BE2C (cell line): ENCODE measurements at regions not wholly inside any gene's neighbourhood (a gene's known extent, or its start where the extent isn't known, plus 50 kb on each side); places are given as distances from the start of the nearest gene placed in this dataset.

Source experiments
- DNase-seq: peaks from one replicate; pipeline ENCODE4 v3.0.0-alpha.2; 2020
- H3K27me3 ChIP-seq: fragments of 250-450 bp; sonication (Bioruptor Pico); 2 replicates; pipeline ENCODE4 v1.5.1; 2020; ENCODE audit warnings: mild to moderate bottlenecking
- H3K36me3 ChIP-seq: fragments of 250-450 bp; sonication (Bioruptor Pico); 2 replicates; pipeline ENCODE4 v1.5.1; 2020; ENCODE audit warnings: mild to moderate bottlenecking
- H3K4me1 ChIP-seq: fragments of 250-450 bp; sonication (Bioruptor Pico); 2 replicates; pipeline ENCODE4 v1.5.1; 2020
- H3K4me3 ChIP-seq: 2 replicates; pipeline ENCODE4 v1.5.1; 2011; ENCODE audit warnings: low read depth, low read length
- H3K9me3 ChIP-seq: fragments of 250-450 bp; sonication (Bioruptor Pico); 2 replicates; pipeline ENCODE4 v1.5.1; 2020
- TF ChIP-seq, protein P1 (sequence below): IDR thresholded peaks from 2 replicates; pipeline ENCODE4 v1.5.1; 2012; ENCODE audit warnings: mild to moderate bottlenecking, low read depth, low read length

DNA sequence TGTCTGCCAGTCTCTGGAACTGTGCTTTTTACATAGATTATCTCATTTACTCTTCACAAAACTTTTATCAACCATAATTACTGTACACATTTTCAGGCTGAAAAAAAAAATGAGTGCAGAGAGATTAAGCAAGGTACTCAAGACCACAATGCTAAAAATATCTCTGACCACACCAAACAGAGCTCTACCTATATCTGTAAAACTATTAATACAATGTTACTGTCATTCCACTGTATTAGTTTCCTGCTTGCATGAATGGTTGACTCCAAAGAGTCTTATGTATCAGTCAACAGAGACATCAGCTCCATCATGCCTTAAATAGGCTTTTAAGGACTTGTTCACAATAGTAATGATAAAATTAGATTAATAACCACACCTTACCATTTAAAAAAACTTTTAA lies 134.7 kb upstream of the CCDC150 start:
- TF ChIP-seq, protein P1, sequence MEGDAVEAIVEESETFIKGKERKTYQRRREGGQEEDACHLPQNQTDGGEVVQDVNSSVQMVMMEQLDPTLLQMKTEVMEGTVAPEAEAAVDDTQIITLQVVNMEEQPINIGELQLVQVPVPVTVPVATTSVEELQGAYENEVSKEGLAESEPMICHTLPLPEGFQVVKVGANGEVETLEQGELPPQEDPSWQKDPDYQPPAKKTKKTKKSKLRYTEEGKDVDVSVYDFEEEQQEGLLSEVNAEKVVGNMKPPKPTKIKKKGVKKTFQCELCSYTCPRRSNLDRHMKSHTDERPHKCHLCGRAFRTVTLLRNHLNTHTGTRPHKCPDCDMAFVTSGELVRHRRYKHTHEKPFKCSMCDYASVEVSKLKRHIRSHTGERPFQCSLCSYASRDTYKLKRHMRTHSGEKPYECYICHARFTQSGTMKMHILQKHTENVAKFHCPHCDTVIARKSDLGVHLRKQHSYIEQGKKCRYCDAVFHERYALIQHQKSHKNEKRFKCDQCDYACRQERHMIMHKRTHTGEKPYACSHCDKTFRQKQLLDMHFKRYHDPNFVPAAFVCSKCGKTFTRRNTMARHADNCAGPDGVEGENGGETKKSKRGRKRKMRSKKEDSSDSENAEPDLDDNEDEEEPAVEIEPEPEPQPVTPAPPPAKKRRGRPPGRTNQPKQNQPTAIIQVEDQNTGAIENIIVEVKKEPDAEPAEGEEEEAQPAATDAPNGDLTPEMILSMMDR, result no peak
- H3K4me1 ChIP-seq, result no peaks in the 10 kb centered on the region
- no peaks in the 10 kb centered on the region for H3K27me3 ChIP-seq
- H3K36me3 ChIP-seq, result no peaks in the 10 kb centered on the region
- no peak for DNase-seq
- H3K4me3 ChIP-seq, result no peak overlapping the region
- no peaks in the 10 kb centered on the region; the same call in 1 of the 2 replicates for H3K9me3 ChIP-seq

DNA sequence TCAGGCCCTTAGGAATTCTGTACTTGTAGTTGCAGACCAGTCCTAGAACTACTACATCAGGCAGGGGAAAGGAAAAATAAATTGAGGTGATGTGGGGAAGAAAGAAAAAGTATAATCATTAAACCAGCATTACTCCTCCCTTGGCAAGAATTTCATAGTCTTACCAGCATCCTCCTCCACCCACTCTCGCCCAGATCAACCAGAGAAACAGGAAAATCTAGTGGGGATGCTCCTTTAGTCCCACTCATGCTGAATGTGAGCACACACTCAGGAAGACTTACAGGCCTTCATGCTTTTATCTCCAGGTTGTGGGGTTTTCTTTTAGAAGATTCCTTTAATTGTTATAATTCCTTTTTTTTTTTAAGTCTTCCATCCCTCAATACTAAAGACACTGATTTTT lies 129.3 kb upstream of the CCDC150 start:
- Histone ChIP-seq H3K27me3 (no peaks in the 10 kb centered on the region), H3K4me1 (peaks cover 3% of the 10 kb centered on the region; the same call in 1 of the 2 replicates), H3K9me3 (no peaks in the 10 kb centered on the region), H3K4me3 (no peak overlapping the region), H3K36me3 (no peaks in the 10 kb centered on the region)
- DNase-seq, result no peak
- TF ChIP-seq, protein P1, result no peak

DNA sequence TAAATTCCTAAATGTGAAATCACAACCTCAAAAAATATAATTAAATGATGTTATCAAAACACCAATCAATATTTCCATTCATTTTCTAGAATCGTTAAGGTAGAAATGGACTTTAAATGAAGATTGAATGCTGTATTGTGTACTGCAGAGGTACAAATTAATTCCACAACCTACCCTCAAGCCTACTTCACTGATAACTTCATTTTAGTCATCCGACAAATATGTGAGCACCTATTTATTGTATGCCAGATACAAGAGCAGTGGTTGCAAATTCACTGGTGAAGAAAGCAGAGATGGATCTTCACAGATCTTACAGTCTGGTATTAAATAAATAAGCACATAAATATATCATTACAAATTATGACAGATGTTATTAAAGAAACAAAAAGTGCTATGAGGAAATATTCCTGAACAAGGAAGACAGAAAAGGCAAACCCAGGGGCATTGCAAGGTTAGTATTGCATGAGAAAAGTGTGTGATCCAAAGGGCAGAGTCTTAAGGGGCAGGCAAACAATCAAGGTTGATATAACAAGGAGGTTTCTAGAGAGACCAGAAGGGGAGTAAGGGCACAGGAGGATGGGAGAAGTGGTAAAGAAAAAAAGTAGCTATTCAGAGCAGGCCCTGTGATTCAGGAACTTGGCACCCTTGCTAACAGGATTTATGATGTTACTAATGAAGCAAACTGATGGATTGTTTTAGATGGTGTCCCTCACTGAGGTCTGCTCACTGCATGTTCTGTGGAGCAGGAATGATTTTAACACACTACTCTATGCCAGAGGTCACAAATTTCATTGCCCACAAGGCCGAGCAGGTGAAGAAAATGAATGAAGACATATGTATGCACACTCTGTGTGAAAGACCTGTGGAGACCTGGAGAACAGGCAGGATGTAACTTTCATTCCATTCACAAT lies 128.0 kb upstream of the CCDC150 start:
- Histone ChIP-seq H3K36me3 (no peaks in the 10 kb centered on the region), H3K27me3 (no peaks in the 10 kb centered on the region), H3K4me3 (no peak overlapping the region), H3K4me1 (peaks cover 11% of the 10 kb centered on the region), H3K9me3 (no peaks in the 10 kb centered on the region)
- TF ChIP-seq, protein P1, result no peak
- no peak for DNase-seq

DNA sequence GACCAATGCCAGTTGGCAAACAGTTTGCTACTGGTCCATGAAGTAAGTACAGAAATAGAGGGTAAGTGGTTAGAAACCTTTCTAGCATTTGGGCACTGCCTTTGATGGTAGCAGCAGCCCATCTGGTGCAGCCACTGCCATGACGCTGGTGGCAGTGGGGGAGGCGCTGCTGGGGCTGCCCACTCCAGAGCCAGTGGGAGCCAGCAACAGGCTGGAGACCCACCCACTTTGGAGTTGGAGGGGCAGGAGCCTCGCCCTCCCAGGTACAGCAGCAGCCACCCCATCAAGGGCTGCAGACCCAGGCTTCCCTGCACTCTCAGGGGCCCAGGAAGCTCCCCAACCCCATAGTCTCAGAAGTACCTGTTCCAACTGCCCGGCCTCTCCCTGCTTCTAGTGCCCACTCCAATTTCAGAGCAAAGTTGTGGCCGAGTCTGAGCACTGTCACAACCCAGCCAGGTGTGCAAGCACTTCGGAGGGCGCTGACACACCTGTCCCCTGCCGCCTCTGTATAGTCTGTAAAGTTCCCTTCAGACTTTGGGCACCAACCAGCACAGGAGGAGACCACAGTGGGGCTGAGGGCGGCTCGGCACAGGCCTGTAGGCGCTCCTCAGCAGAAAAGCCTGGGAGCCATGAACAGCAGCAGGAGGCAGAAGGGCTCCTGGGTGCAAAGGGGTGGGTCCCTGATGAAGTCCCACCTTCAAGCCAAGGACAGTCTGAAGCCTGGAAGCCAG lies 125.6 kb upstream of the CCDC150 start:
- Histone ChIP-seq H3K9me3 (no peaks in the 10 kb centered on the region), H3K36me3 (no peaks in the 10 kb centered on the region), H3K4me1 (peaks cover 17% of the 10 kb centered on the region), H3K27me3 (no peaks in the 10 kb centered on the region), H3K4me3 (no peak overlapping the region)
- TF ChIP-seq, protein P1, result no peak
- no peak for DNase-seq

DNA sequence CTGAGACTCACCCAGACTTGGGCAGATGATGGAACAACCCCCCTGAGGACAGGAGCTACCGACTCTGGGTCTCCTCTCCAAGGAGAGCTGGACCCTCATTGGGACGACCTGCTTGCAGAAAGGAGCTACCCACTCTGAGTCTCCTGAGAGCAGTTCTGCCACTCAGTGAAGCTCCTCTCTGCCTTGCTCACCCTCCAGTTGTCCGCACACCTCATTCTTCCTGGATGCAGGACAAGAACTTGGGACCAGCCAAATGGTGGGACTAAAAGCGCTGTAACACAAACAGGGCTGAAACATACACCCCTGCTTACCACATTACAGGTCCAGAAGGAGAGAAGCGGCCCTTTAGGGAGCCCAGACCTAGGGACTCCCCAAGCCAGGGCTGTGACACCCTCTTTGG lies 124.9 kb upstream of the CCDC150 start:
- Histone ChIP-seq H3K27me3 (no peaks in the 10 kb centered on the region), H3K9me3 (no peaks in the 10 kb centered on the region), H3K36me3 (no peaks in the 10 kb centered on the region), H3K4me3 (no peak overlapping the region), H3K4me1 (peaks cover 17% of the 10 kb centered on the region)
- no peak for DNase-seq
- TF ChIP-seq, protein P1, result no peak
